ENCODE measurements at regions not wholly inside any gene's neighbourhood (a gene's known extent, or its start where the extent isn't known, plus 50 kb on each side); places are given as distances from the start of the nearest gene placed in this dataset.

- no peak for DNase-seq
Observed at GRCh38 chr6:163844761-163845160, 430.2 kb downstream of the QKI start.

GRCh38 chr6:163844357-163844756, 429.8 kb downstream of the QKI start:
- DNase-seq, result no peak

GRCh38 chr6:163843218-163843617, 428.7 kb downstream of the QKI start:
- no peak for DNase-seq

GRCh38 chr6:163842467-163842866, 427.9 kb downstream of the QKI start:
- no peak for DNase-seq

- DNase-seq, result no peak
Observed at GRCh38 chr6:163841733-163842132, 427.2 kb downstream of the QKI start.

GRCh38 chr6:163841326-163841725, 426.8 kb downstream of the QKI start:
- DNase-seq, result no peak

- DNase-seq, result no peak
Observed at GRCh38 chr6:163840880-163841279, 426.4 kb downstream of the QKI start.

GRCh38 chr6:163839296-163839695, 424.8 kb downstream of the QKI start:
- no peak for DNase-seq

- DNase-seq, result no peak
Observed at GRCh38 chr6:163837691-163838431, 423.3 kb downstream of the QKI start.

- DNase-seq, result no peak
Observed at GRCh38 chr6:163836876-163837690, 422.6 kb downstream of the QKI start.

GRCh38 chr6:163835439-163836171, 421.1 kb downstream of the QKI start:
- DNase-seq, result no peak

GRCh38 chr6:163834226-163834970, 419.9 kb downstream of the QKI start:
- no peak for DNase-seq

- DNase-seq, result no peak
Observed at GRCh38 chr6:163831736-163832135, 417.2 kb downstream of the QKI start.

GRCh38 chr6:163830641-163831040, 416.1 kb downstream of the QKI start:
- no peak for DNase-seq

GRCh38 chr6:163828038-163828795, 413.7 kb downstream of the QKI start:
- DNase-seq, result no peak

- no peak for DNase-seq
Observed at GRCh38 chr6:163827143-163827542, 412.6 kb downstream of the QKI start.

- no peak for DNase-seq
Observed at GRCh38 chr6:163826629-163827028, 412.1 kb downstream of the QKI start.

- DNase-seq, result no peak
Observed at GRCh38 chr6:163825033-163825432, 410.5 kb downstream of the QKI start.

- DNase-seq, result no peak
Observed at GRCh38 chr6:163823577-163823976, 409.1 kb downstream of the QKI start.

GRCh38 chr6:163820745-163821458, 406.4 kb downstream of the QKI start:
- DNase-seq, result no peak

- DNase-seq, result no peak
Observed at GRCh38 chr6:163820171-163820570, 405.7 kb downstream of the QKI start.

Measured in T-helper 9 cell (primary cell).